Lower leg skin (tissue), 3 donors: ENCODE measurements at regions not wholly inside any gene's neighbourhood (a gene's known extent, or its start where the extent isn't known, plus 50 kb on each side); places are given as distances from the start of the nearest gene placed in this dataset.

ENCODE experiments used
- CTCF ChIP-seq, 3 donors: fragments of 450-650 bp; IDR thresholded peaks; one replicate each; pipeline ENCODE4 v1.5.1; 2016; ENCODE audit warnings: antibody characterized with exemption in 3 of 3, mild to moderate bottlenecking in 3 of 3, moderate library complexity in 2 of 3
- POLR2A ChIP-seq, 2 donors: fragments of 450-650 bp; IDR thresholded peaks; one replicate each; pipeline ENCODE4 v1.6.1; 2016 to 2017; ENCODE audit warnings: antibody characterized with exemption in 2 of 2, mild to moderate bottlenecking in 1 of 2, moderate library complexity in 1 of 2

GRCh38 chr5:61216741-61217140, 54.5 kb upstream of the SMIM15 start:
- TF ChIP-seq CTCF (IDR thresholded peaks at IDR 0.05) (no peak), POLR2A (IDR thresholded peaks at IDR 0.05) (no peak)
